ENCODE measurements at regions not wholly inside any gene's neighbourhood (a gene's known extent, or its start where the extent isn't known, plus 50 kb on each side); places are given as distances from the start of the nearest gene placed in this dataset.

GRCh38 chr1:175820456-175821025 lies 77.1 kb upstream of the TNR start:
- H3K4me3 ChIP-seq (ENCODE audit: low read depth, low read length): no peak overlapping the region
- TF ChIP-seq CTCF (IDR thresholded peaks at IDR 0.05; ENCODE audit: low read depth, low read length): no peak

GRCh38 chr1:175818929-175819328 lies 75.5 kb upstream of the TNR start:
- no peak for TF ChIP-seq CTCF (IDR thresholded peaks at IDR 0.05; ENCODE audit: low read depth, low read length)
- H3K4me3 ChIP-seq (ENCODE audit: low read depth, low read length): no peak overlapping the region

GRCh38 chr1:175817445-175817844 lies 74.0 kb upstream of the TNR start:
- TF ChIP-seq CTCF (IDR thresholded peaks at IDR 0.05; ENCODE audit: low read depth, low read length): no peak
- H3K4me3 ChIP-seq (ENCODE audit: low read depth, low read length): no peak overlapping the region

- TF ChIP-seq CTCF (IDR thresholded peaks at IDR 0.05; ENCODE audit: low read depth, low read length): no peak
- H3K4me3 ChIP-seq (ENCODE audit: low read depth, low read length): no peak overlapping the region
Observed at GRCh38 chr1:175814885-175815284, 71.5 kb upstream of the TNR start.

GRCh38 chr1:175812936-175813335 lies 69.5 kb upstream of the TNR start:
- no peak overlapping the region for H3K4me3 ChIP-seq (ENCODE audit: low read depth, low read length)
- TF ChIP-seq CTCF (IDR thresholded peaks at IDR 0.05; ENCODE audit: low read depth, low read length): no peak

- TF ChIP-seq CTCF (IDR thresholded peaks at IDR 0.05; ENCODE audit: low read depth, low read length): no peak
- no peak overlapping the region for H3K4me3 ChIP-seq (ENCODE audit: low read depth, low read length)
Observed at GRCh38 chr1:175810305-175810704, 66.9 kb upstream of the TNR start.

- TF ChIP-seq CTCF (IDR thresholded peaks at IDR 0.05; ENCODE audit: low read depth, low read length): no peak
- no peak overlapping the region for H3K4me3 ChIP-seq (ENCODE audit: low read depth, low read length)
Observed at GRCh38 chr1:175808999-175809398, 65.6 kb upstream of the TNR start.
